ENCODE measurements at regions not wholly inside any gene's neighbourhood (a gene's known extent, or its start where the extent isn't known, plus 50 kb on each side); places are given as distances from the start of the nearest gene placed in this dataset.
"Not testable (repeated sequence)": the region's sequence is repeated elsewhere in the genome, so short reads cannot be mapped to it uniquely, and the experiment has no call there.

- TF ChIP-seq CTCF, POLR2A (IDR thresholded peaks at IDR 0.05): not testable (repeated sequence)
Measured at GRCh38 chr7:128594061-128594460, 78.0 kb upstream of the GARIN1A start.
